Left lung (tissue), 4 donors: ENCODE measurements at regions not wholly inside any gene's neighbourhood (a gene's known extent, or its start where the extent isn't known, plus 50 kb on each side); places are given as distances from the start of the nearest gene placed in this dataset.

Experiments
- ATAC-seq: fragments of 200-7000 bp; cut with Tn5 transposase; one replicate; pipeline ENCODE4 v1.9.1; 2020; ENCODE audit warnings: moderate library complexity
- DNase-seq, 4 donors: peaks; one replicate each; pipeline ENCODE4 v3.0.0-alpha.2; 2013 to 2020
- H3K27ac ChIP-seq, 2 donors: fragments of 200-600 bp; sonication (generic) in 1 of 2; one replicate each; pipeline versions ENCODE4 v1.5.0 to v1.8.0; 2020 to 2021
- H3K27me3 ChIP-seq, 2 donors: fragments of 200-600 bp; sonication (generic) in 1 of 2; one replicate each; pipeline versions ENCODE4 v1.5.0 to v1.8.0; 2020 to 2021
- H3K36me3 ChIP-seq, 2 donors: fragments of 200-600 bp; sonication (generic) in 1 of 2; one replicate each; pipeline versions ENCODE4 v1.5.0 to v1.8.0; 2020 to 2021
- H3K4me1 ChIP-seq, 2 donors: fragments of 200-600 bp; one replicate each; pipeline ENCODE4 v1.8.0; 2021
- H3K4me3 ChIP-seq, 2 donors: fragments of 200-600 bp; sonication (generic) in 1 of 2; one replicate each; pipeline versions ENCODE4 v1.5.0 to v1.8.0; 2020 to 2021; ENCODE audit warnings: mild to moderate bottlenecking in 1 of 2
- H3K9me3 ChIP-seq, 2 donors: fragments of 200-600 bp; sonication (generic) in 1 of 2; one replicate each; pipeline versions ENCODE4 v1.5.0 to v1.8.0; 2020 to 2021
- intact Hi-C, 2 donors: fragments of 100-400 bp; cut with DNase I; formaldehyde crosslinking; loops; one replicate each; pipeline versions ENCODE4 v1.11.2 to v1.14.2; 2022
- TF ChIP-seq, protein P1 (sequence below), 2 donors: fragments of 200-600 bp; sonication (generic) in 1 of 2; IDR thresholded peaks; one replicate each; pipeline versions ENCODE4 v1.5.0 to v1.8.0; 2021; ENCODE audit warnings: antibody characterized with exemption in 2 of 2
- donor health status: DM: no; HTN: yes; CAD: no.
- donor health status: DM: no; HTN: no; CAD: no.

DNA sequence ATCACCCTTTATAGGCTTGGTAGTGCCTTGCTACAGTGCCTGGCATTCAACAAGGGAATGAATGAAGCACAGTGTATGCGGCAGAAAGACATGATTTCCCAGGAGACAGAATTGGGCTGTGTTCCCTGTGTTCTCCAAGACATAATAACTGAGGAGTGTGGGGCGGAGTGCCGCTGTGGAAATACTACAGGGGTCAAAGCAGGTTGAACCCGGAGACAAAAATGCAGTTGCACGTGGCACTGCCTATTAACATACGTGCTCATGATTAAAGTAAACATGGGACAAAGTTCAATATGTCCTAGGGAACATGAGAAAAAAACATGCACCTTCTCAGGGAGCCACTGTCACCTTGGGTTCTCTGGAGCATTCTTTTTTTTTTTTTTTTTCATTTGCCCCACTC lies 820.8 kb downstream of the RPA4 start:
- H3K36me3 ChIP-seq, result no peaks in the 10 kb centered on the region
- no peak overlapping the region for H3K27ac ChIP-seq
- no peaks in the 10 kb centered on the region for H3K9me3 ChIP-seq
- ATAC-seq, result no peak
- H3K4me3 ChIP-seq, result no peak overlapping the region
- no peak for DNase-seq
- TF ChIP-seq, protein P1, sequence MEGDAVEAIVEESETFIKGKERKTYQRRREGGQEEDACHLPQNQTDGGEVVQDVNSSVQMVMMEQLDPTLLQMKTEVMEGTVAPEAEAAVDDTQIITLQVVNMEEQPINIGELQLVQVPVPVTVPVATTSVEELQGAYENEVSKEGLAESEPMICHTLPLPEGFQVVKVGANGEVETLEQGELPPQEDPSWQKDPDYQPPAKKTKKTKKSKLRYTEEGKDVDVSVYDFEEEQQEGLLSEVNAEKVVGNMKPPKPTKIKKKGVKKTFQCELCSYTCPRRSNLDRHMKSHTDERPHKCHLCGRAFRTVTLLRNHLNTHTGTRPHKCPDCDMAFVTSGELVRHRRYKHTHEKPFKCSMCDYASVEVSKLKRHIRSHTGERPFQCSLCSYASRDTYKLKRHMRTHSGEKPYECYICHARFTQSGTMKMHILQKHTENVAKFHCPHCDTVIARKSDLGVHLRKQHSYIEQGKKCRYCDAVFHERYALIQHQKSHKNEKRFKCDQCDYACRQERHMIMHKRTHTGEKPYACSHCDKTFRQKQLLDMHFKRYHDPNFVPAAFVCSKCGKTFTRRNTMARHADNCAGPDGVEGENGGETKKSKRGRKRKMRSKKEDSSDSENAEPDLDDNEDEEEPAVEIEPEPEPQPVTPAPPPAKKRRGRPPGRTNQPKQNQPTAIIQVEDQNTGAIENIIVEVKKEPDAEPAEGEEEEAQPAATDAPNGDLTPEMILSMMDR (IDR thresholded peaks at IDR 0.05), result no peak
- intact Hi-C loops, result no loop called here
- no peaks in the 10 kb centered on the region for H3K27me3 ChIP-seq
- H3K4me1 ChIP-seq, result no peaks in the 10 kb centered on the region

DNA sequence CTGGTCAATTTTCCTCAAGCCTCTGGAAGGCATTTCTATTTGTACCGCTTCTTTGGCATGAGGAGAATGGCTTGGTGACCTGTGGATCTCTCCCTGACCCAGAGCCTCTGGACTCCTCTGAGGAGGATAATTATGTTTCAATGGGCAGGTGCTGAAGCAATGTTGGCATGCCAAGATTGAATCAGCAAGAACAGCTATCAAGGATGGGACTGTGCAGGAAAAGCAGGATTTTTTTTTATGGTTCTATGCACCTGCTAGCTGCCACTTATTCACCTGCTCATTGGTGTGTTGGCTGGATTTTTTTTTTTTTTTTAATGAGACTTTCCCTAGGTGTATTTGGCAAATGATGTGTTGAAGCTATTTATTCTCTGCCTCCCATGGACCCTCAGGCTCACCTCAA lies 821.2 kb downstream of the RPA4 start:
- H3K4me1 ChIP-seq, result no peaks in the 10 kb centered on the region
- H3K27ac ChIP-seq, result no peak overlapping the region
- no peaks in the 10 kb centered on the region for H3K36me3 ChIP-seq
- no peak for DNase-seq
- TF ChIP-seq, protein P1 (IDR thresholded peaks at IDR 0.05), result no peak
- no peaks in the 10 kb centered on the region for H3K9me3 ChIP-seq
- no peak for ATAC-seq
- intact Hi-C loops, result no loop called here
- H3K27me3 ChIP-seq, result no peaks in the 10 kb centered on the region
- H3K4me3 ChIP-seq, result no peak overlapping the region

DNA sequence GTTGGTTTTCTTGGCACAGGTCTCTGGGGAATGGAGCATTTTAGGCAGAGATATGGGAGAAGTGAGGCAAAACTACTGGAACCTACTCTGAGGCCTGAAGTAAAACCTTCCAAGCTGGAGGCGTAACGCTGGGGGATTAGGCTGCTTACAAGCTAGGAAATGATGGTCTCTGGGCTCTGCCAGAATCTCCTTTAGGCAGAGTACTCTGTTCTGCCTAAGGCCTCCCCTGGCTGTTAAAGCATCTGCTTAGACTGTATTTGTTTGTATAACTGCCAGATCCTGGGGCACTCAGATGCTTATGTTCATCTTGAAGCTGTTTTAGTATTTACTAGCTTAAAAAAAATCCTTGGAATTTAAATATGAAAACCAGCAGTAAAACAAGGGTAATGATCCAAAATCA lies 822.2 kb downstream of the RPA4 start:
- intact Hi-C loops, result no loop called here
- no peaks in the 10 kb centered on the region for H3K9me3 ChIP-seq
- no peak overlapping the region for H3K27ac ChIP-seq
- H3K36me3 ChIP-seq, result no peaks in the 10 kb centered on the region
- H3K4me1 ChIP-seq, result no peaks in the 10 kb centered on the region
- TF ChIP-seq, protein P1 (IDR thresholded peaks at IDR 0.05), result no peak
- DNase-seq (no peak), ATAC-seq (no peak)
- no peaks in the 10 kb centered on the region for H3K27me3 ChIP-seq
- H3K4me3 ChIP-seq, result no peak overlapping the region

DNA sequence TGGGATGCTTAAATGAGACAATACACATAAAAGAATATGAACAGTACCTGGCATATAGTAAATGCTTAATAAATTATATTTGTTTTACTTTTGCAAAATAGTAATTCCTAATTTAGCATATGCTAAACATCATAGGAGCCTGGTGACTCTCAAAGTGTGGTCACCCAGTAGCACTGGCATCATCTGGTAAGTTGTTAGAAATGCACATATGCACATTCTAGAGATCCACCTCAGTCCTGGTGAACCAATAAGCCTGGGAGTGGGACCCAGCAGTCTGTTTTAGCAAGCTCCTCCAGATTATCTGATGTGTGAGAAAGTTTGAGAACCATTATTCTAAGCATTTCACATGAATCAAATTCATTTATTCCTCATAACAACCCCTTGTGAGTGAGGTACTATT lies 830.4 kb downstream of the RPA4 start:
- TF ChIP-seq, protein P1 (IDR thresholded peaks at IDR 0.05), result no peak

DNA sequence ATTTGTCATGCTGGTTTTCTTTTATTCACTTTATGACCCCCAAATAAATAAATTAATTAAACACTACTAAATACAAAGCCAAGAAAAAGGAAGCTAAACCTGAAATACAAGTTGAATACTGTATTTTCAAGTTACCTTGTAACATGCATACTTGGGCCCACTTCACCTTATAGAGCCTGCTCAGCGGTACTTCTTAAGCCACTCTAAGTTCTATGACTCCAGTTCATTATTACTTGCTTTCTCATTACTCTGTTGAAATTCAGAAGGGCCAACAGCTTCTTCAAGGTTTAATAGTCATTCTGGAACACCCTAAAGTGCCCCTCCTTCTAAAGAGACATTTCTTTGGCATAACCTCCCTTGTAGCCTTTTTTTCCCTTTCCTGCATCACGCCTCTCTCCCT lies 844.5 kb downstream of the RPA4 start:
- H3K4me3 ChIP-seq, result no peak overlapping the region
- no peak overlapping the region for H3K27ac ChIP-seq
- no peaks in the 10 kb centered on the region for H3K36me3 ChIP-seq
- TF ChIP-seq, protein P1 (IDR thresholded peaks at IDR 0.05), result no peak
- DNase-seq, result peak in 1 of 4 donors; percentile 51
- H3K27me3 ChIP-seq, result peaks cover 0 to 5% of the 10 kb centered on the region in 2 donors
- no peaks in the 10 kb centered on the region for H3K9me3 ChIP-seq
- no peaks in the 10 kb centered on the region for H3K4me1 ChIP-seq
- peak; percentile 93 for ATAC-seq
- intact Hi-C loops, result no loop called here

More for the DNA sequence above, 830.4 kb downstream of the RPA4 start:
- Histone ChIP-seq H3K4me3 (no peak overlapping the region), H3K27me3 (no peaks in the 10 kb centered on the region), H3K27ac (no peak overlapping the region), H3K9me3 (no peaks in the 10 kb centered on the region), H3K4me1 (no peaks in the 10 kb centered on the region), H3K36me3 (no peaks in the 10 kb centered on the region)
- intact Hi-C loops, result no loop called here
- ATAC-seq (no peak), DNase-seq (no peak)
